HG03064 (cell line): ENCODE measurements at regions not wholly inside any gene's neighbourhood (a gene's known extent, or its start where the extent isn't known, plus 50 kb on each side); places are given as distances from the start of the nearest gene placed in this dataset.

ENCODE experiments used
- ATAC-seq: cut with Tn5 transposase; IDR thresholded peaks from one replicate; pipeline ENCODE4 v1.9.1; 2021; ENCODE audit warnings: low read depth; ENCODE audit not compliant: unreplicated experiment

- ATAC-seq = no peak
Measured at GRCh38 chr15:93270937-93271467, 182.0 kb upstream of the RGMA start.

GRCh38 chr15:93268066-93268465 lies 179.1 kb upstream of the RGMA start:
- ATAC-seq = no peak

GRCh38 chr15:93266291-93266690 lies 177.3 kb upstream of the RGMA start:
- ATAC-seq = no peak

- no peak for ATAC-seq
Measured at GRCh38 chr15:93265111-93265556, 176.1 kb upstream of the RGMA start.

GRCh38 chr15:93261845-93262244 lies 172.8 kb upstream of the RGMA start:
- ATAC-seq = no peak

GRCh38 chr15:93257920-93258319 lies 168.9 kb upstream of the RGMA start:
- no peak for ATAC-seq

- no peak for ATAC-seq
Measured at GRCh38 chr15:93253681-93254080, 164.7 kb upstream of the RGMA start.

- no peak for ATAC-seq
Measured at GRCh38 chr15:93252780-93253179, 163.8 kb upstream of the RGMA start.

- no peak for ATAC-seq
Measured at GRCh38 chr15:93250950-93251349, 161.9 kb upstream of the RGMA start.

- ATAC-seq = no peak
Measured at GRCh38 chr15:93250209-93250608, 161.2 kb upstream of the RGMA start.

- no peak for ATAC-seq
Measured at GRCh38 chr15:93249623-93250022, 160.6 kb upstream of the RGMA start.

GRCh38 chr15:93247466-93248121 lies 158.6 kb upstream of the RGMA start:
- ATAC-seq = no peak

- ATAC-seq = no peak
Measured at GRCh38 chr15:93246266-93247242, 157.5 kb upstream of the RGMA start.

- no peak for ATAC-seq
Measured at GRCh38 chr15:93245661-93246042, 156.6 kb upstream of the RGMA start.

- ATAC-seq = no peak
Measured at GRCh38 chr15:93244696-93245660, 156.0 kb upstream of the RGMA start.

GRCh38 chr15:93243573-93243972 lies 154.6 kb upstream of the RGMA start:
- ATAC-seq = no peak

- ATAC-seq = no peak
Measured at GRCh38 chr15:93241696-93242585, 152.9 kb upstream of the RGMA start.

GRCh38 chr15:93239993-93240392 lies 151.0 kb upstream of the RGMA start:
- ATAC-seq = no peak

- ATAC-seq = no peak
Measured at GRCh38 chr15:93239591-93239990, 150.6 kb upstream of the RGMA start.
